ENCODE measurements at regions not wholly inside any gene's neighbourhood (a gene's known extent, or its start where the extent isn't known, plus 50 kb on each side); places are given as distances from the start of the nearest gene placed in this dataset.

DNA sequence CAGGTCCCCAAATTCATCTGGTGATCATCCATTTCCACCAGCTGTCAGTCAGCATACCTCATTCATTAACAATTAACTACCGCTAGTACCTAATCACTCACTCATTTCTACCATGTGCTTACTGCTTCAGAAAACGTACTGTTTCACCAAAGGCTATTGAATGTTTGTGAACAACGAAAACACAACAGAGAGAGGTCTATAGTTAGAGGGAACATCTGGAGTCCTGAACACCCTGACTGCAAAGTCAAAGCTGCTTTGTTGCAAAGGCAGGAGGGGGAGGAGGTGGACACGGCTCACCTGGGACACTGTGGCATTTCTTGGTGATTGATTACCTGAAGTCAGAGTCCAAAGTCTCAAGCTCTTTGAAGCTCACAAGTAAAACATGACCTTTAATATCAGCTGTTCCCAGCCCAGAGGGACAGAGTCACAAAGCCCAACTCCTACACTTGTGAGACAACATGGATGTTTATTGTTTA is 342.3 kb upstream of the ADARB2 start:
- TF ChIP-seq, protein P1, sequence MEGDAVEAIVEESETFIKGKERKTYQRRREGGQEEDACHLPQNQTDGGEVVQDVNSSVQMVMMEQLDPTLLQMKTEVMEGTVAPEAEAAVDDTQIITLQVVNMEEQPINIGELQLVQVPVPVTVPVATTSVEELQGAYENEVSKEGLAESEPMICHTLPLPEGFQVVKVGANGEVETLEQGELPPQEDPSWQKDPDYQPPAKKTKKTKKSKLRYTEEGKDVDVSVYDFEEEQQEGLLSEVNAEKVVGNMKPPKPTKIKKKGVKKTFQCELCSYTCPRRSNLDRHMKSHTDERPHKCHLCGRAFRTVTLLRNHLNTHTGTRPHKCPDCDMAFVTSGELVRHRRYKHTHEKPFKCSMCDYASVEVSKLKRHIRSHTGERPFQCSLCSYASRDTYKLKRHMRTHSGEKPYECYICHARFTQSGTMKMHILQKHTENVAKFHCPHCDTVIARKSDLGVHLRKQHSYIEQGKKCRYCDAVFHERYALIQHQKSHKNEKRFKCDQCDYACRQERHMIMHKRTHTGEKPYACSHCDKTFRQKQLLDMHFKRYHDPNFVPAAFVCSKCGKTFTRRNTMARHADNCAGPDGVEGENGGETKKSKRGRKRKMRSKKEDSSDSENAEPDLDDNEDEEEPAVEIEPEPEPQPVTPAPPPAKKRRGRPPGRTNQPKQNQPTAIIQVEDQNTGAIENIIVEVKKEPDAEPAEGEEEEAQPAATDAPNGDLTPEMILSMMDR (conservative IDR thresholded peaks at IDR 0.05; ENCODE audit: low read depth): no peak
- DNase-seq (ENCODE audit: low spot score): no peak
- CTCF ChIA-PET: no interaction called here
- H3K27ac ChIP-seq: no peak overlapping the region
- POLR2A ChIA-PET (ENCODE audit: low non-redundant PET): no interaction called here

DNA sequence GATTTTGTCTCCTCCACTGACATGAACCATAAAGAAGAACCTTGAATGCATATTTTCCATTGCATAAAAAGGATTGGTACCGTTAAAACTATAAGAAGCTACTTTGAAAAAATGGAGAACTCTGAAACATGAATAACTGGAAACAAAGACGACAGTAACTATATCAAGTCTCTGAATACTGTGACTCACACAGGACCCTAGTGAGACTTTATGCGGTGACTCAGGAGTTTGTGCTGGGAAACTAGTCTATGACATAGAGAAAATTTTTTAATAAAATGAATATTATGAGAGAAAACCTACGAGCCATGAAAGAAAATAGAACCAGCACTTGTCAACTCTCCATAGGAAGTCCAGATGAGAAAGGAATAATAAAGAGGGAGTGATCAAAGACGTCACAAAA is 339.9 kb upstream of the ADARB2 start:
- ChIA-PET CTCF (no interaction called here), POLR2A (ENCODE audit: low non-redundant PET) (no interaction called here)
- H3K27ac ChIP-seq: no peak overlapping the region
- DNase-seq (ENCODE audit: low spot score): peak; percentile 16
- TF ChIP-seq, protein P1 (conservative IDR thresholded peaks at IDR 0.05; ENCODE audit: low read depth): no peak

DNA sequence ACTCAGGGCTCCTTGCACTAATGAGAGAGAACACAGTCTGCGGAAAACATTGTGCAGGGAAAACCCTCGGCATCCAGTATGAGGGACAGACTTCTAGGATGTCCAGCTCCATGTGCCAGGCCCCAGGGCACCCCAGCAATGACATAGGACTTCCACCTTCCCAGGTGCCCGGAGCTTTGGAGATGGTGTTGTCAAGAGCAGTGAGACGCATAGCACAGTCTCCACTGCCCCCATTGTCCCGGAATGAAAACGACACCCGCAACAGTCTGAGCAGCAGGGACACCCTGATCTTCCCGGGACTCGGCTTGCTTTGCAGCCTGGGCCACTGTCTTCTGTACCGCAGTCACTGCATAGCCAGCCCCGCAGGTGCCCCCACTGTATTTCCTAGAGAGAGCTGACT is 339.2 kb upstream of the ADARB2 start:
- CTCF ChIA-PET: no interaction called here
- DNase-seq (ENCODE audit: low spot score): no peak
- TF ChIP-seq, protein P1 (conservative IDR thresholded peaks at IDR 0.05; ENCODE audit: low read depth): no peak
- POLR2A ChIA-PET (ENCODE audit: low non-redundant PET): no interaction called here
- H3K27ac ChIP-seq: no peak overlapping the region

DNA sequence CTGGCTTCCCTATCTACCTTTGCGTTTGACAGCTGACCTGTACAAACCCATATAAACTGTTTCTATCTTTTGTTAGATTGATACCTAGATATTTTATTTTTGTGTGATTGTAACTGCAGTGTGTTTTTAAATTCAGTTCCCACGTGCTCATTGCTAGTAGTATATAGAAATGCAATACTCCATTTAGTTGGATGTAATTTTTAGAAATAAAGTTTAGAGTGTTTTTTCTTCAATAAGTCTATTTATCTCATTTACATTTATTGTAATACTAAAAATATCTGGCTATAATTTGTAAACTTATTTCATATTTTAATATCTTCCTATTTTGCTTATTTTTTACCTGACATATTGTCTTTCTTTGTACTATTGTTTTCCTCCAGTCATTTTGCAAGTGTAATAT is 329.7 kb upstream of the ADARB2 start:
- TF ChIP-seq, protein P1 (conservative IDR thresholded peaks at IDR 0.05; ENCODE audit: low read depth): no peak
- no peak for DNase-seq (ENCODE audit: low spot score)
- CTCF ChIA-PET: no interaction called here
- POLR2A ChIA-PET (ENCODE audit: low non-redundant PET): no interaction called here
- H3K27ac ChIP-seq: no peak overlapping the region

DNA sequence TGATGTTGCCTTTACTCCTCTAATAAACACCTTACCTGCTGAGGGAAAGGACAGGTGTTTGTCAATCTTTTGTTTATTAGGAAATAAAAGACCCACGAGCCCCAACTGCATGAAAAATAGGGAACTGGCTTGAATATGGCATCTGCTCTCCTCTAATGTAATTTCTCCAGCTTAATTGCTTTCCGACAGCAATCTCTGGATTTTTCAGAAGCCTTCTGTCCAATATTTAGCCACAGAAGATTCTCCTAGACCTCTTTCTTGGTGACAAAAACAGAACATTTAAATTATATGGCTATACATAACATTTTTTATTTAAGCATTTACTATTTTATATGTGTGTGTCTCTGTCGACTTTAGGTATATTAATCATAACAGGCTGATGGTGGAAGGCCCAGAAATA is 317.4 kb upstream of the ADARB2 start:
- DNase-seq (ENCODE audit: low spot score): no peak
- POLR2A ChIA-PET (ENCODE audit: low non-redundant PET): no interaction called here
- TF ChIP-seq, protein P1 (conservative IDR thresholded peaks at IDR 0.05; ENCODE audit: low read depth): no peak
- no peak overlapping the region for H3K27ac ChIP-seq
- CTCF ChIA-PET: interaction anchor here (0.7 kb wide), 1 partner anchor 89 kb away, joined by 5 read pairs; no protein-coding TSS in a partner anchor

DNA sequence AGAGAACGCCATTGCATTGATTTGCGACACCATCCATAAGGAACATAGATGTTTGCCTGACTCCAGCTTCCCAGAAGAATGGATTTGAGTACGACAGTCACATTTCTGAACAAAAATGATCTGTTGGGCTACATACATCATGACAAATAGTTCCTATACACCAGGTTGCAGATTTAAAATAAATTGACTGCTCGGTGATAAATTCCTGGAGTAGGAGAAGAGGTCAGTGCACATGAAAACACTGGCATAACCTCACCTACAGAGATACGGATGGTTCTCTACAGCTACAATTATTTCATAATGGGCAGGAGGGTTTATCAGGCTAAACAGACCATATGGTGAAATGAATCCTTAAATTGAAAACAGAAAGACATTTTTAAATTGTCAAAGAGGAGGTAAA is 316.5 kb upstream of the ADARB2 start:
- CTCF ChIA-PET: no interaction called here
- TF ChIP-seq, protein P1 (conservative IDR thresholded peaks at IDR 0.05; ENCODE audit: low read depth): no peak
- POLR2A ChIA-PET (ENCODE audit: low non-redundant PET): no interaction called here
- no peak for DNase-seq (ENCODE audit: low spot score)
- H3K27ac ChIP-seq: no peak overlapping the region

DNA sequence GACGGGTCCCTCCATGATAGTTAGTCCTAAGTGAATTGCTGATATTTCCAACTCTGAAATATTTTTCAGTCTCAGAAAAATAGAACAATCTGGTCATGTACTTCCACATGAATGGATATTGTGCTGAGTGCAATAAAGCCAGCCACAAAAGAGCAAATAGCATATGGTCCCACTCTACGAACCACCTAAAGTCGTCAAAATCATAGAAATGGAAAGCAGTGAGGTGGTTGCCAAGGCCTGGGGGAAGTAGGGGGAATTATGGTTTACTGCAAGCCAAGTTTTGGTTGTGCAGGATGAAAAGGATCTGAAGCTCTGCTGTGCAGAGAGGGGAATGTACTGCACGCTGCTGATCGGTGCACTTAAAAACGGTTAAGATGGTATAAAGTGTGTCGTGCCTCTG is 313.8 kb upstream of the ADARB2 start:
- POLR2A ChIA-PET (ENCODE audit: low non-redundant PET): no interaction called here
- CTCF ChIA-PET: interaction anchor here (0.6 kb wide), 1 partner anchor 759 kb away, joined by 3 read pairs; no protein-coding TSS in a partner anchor

More for the DNA sequence above, 313.8 kb upstream of the ADARB2 start:
- no peak overlapping the region for H3K27ac ChIP-seq
- TF ChIP-seq, protein P1 (conservative IDR thresholded peaks at IDR 0.05; ENCODE audit: low read depth): no peak
- DNase-seq (ENCODE audit: low spot score): no peak
